MG63 (cell line): ENCODE measurements at regions not wholly inside any gene's neighbourhood (a gene's known extent, or its start where the extent isn't known, plus 50 kb on each side); places are given as distances from the start of the nearest gene placed in this dataset.
"Not testable (repeated sequence)": the region's sequence is repeated elsewhere in the genome, so short reads cannot be mapped to it uniquely, and the experiment has no call there.

Experiments used
- DNase-seq: peaks from one replicate; pipeline ENCODE4 v3.0.0-alpha.2; 2020
- H3K27me3 ChIP-seq: fragments of 250-450 bp; sonication (Bioruptor Pico); 2 replicates; pipeline ENCODE4 v1.5.1; 2020; ENCODE audit warnings: mild to moderate bottlenecking, moderate library complexity
- H3K36me3 ChIP-seq: fragments of 250-450 bp; sonication (Bioruptor Pico); 2 replicates; pipeline ENCODE4 v1.5.1; 2020; ENCODE audit warnings: mild to moderate bottlenecking, moderate library complexity
- H3K4me3 ChIP-seq: fragments of 250-450 bp; sonication (Bioruptor Pico); 2 replicates; pipeline ENCODE4 v1.5.1; 2020; ENCODE audit warnings: mild to moderate bottlenecking, moderate library complexity
- H3K9me3 ChIP-seq: fragments of 250-450 bp; sonication (Bioruptor Pico); 2 replicates; pipeline ENCODE4 v1.5.1; 2020; ENCODE audit warnings: mild to moderate bottlenecking, moderate library complexity

- Histone ChIP-seq H3K27me3 (no peaks in the 10 kb centered on the region), H3K9me3 (no peaks in the 10 kb centered on the region), H3K36me3 (no peaks in the 10 kb centered on the region), H3K4me3 (no peak overlapping the region)
- DNase-seq = no peak
These were observed 154.2 kb upstream of the PRDX4 start for GRCh38 chrX:23513121-23513520.

GRCh38 chrX:23514082-23514481, 153.2 kb upstream of the PRDX4 start:
- no peak for DNase-seq
- Histone ChIP-seq H3K9me3 (no peaks in the 10 kb centered on the region), H3K27me3 (no peaks in the 10 kb centered on the region), H3K36me3 (no peaks in the 10 kb centered on the region), H3K4me3 (no peak overlapping the region)

GRCh38 chrX:23515028-23515427, 152.3 kb upstream of the PRDX4 start:
- Histone ChIP-seq H3K36me3 (no peaks in the 10 kb centered on the region), H3K4me3 (no peak overlapping the region), H3K27me3 (no peaks in the 10 kb centered on the region), H3K9me3 (no peaks in the 10 kb centered on the region)
- DNase-seq = no peak

- H3K4me3 ChIP-seq, H3K9me3 ChIP-seq, H3K36me3 ChIP-seq, H3K27me3 ChIP-seq, DNase-seq: not testable (repeated sequence)
These were observed 144.2 kb upstream of the PRDX4 start for GRCh38 chrX:23523026-23523657.

GRCh38 chrX:23524467-23524866, 142.8 kb upstream of the PRDX4 start:
- Histone ChIP-seq H3K27me3 (no peaks in the 10 kb centered on the region), H3K9me3 (no peaks in the 10 kb centered on the region; the same call in 1 of the 2 replicates), H3K4me3 (no peak overlapping the region), H3K36me3 (no peaks in the 10 kb centered on the region)
- DNase-seq = no peak

- no peaks in the 10 kb centered on the region; the same call in 1 of the 2 replicates for H3K9me3 ChIP-seq
- no peaks in the 10 kb centered on the region for H3K36me3 ChIP-seq
- H3K4me3 ChIP-seq = no peak overlapping the region
- no peaks in the 10 kb centered on the region for H3K27me3 ChIP-seq
- DNase-seq = peak; percentile 67
These were observed 141.8 kb upstream of the PRDX4 start for GRCh38 chrX:23525531-23525930.

GRCh38 chrX:23540532-23540931, 126.8 kb upstream of the PRDX4 start:
- Histone ChIP-seq H3K27me3 (no peaks in the 10 kb centered on the region), H3K36me3 (no peaks in the 10 kb centered on the region), H3K4me3 (no peak overlapping the region), H3K9me3 (peaks cover 2% of the 10 kb centered on the region; the same call in 1 of the 2 replicates)
- no peak for DNase-seq

- no peaks in the 10 kb centered on the region for H3K36me3 ChIP-seq
- peaks cover 3% of the 10 kb centered on the region; the same call in 1 of the 2 replicates for H3K9me3 ChIP-seq
- H3K27me3 ChIP-seq = no peaks in the 10 kb centered on the region
- no peak overlapping the region for H3K4me3 ChIP-seq
- peak; percentile 62 for DNase-seq
These were observed 119.1 kb upstream of the PRDX4 start for GRCh38 chrX:23548164-23548563.

GRCh38 chrX:23552303-23552702, 115.0 kb upstream of the PRDX4 start:
- DNase-seq = no peak
- H3K4me3 ChIP-seq = no peak overlapping the region
- no peaks in the 10 kb centered on the region for H3K9me3 ChIP-seq
- no peaks in the 10 kb centered on the region for H3K27me3 ChIP-seq
- no peaks in the 10 kb centered on the region for H3K36me3 ChIP-seq

- no peak for DNase-seq
- Histone ChIP-seq H3K9me3 (no peaks in the 10 kb centered on the region), H3K4me3 (no peak overlapping the region), H3K36me3 (no peaks in the 10 kb centered on the region), H3K27me3 (no peaks in the 10 kb centered on the region)
These were observed 113.0 kb upstream of the PRDX4 start for GRCh38 chrX:23554304-23554703.

GRCh38 chrX:23557070-23557469, 110.2 kb upstream of the PRDX4 start:
- no peak for DNase-seq
- H3K36me3 ChIP-seq = no peaks in the 10 kb centered on the region
- no peak overlapping the region for H3K4me3 ChIP-seq
- H3K9me3 ChIP-seq = no peaks in the 10 kb centered on the region
- H3K27me3 ChIP-seq = no peaks in the 10 kb centered on the region

GRCh38 chrX:23559975-23560374, 107.3 kb upstream of the PRDX4 start:
- Histone ChIP-seq H3K4me3 (no peak overlapping the region), H3K9me3 (no peaks in the 10 kb centered on the region), H3K36me3 (no peaks in the 10 kb centered on the region), H3K27me3 (no peaks in the 10 kb centered on the region)
- DNase-seq = no peak

GRCh38 chrX:23570674-23571343, 96.5 kb upstream of the PRDX4 start:
- no peak for DNase-seq
- Histone ChIP-seq H3K36me3 (no peaks in the 10 kb centered on the region), H3K4me3 (no peak overlapping the region), H3K9me3 (no peaks in the 10 kb centered on the region), H3K27me3 (no peaks in the 10 kb centered on the region)

- no peaks in the 10 kb centered on the region for H3K36me3 ChIP-seq
- peak; percentile 17 for DNase-seq
- H3K9me3 ChIP-seq = no peaks in the 10 kb centered on the region
- H3K27me3 ChIP-seq = no peaks in the 10 kb centered on the region
- H3K4me3 ChIP-seq = no peak overlapping the region
These were observed 92.0 kb upstream of the PRDX4 start for GRCh38 chrX:23575281-23575680.

GRCh38 chrX:23578079-23578478, 89.2 kb upstream of the PRDX4 start:
- Histone ChIP-seq H3K36me3 (no peaks in the 10 kb centered on the region), H3K4me3 (no peak overlapping the region), H3K27me3 (no peaks in the 10 kb centered on the region), H3K9me3 (no peaks in the 10 kb centered on the region)
- DNase-seq = peak; percentile 62

GRCh38 chrX:23589496-23589895, 77.8 kb upstream of the PRDX4 start:
- no peaks in the 10 kb centered on the region for H3K9me3 ChIP-seq
- no peaks in the 10 kb centered on the region for H3K36me3 ChIP-seq
- DNase-seq = no peak
- H3K4me3 ChIP-seq = no peak overlapping the region
- no peaks in the 10 kb centered on the region for H3K27me3 ChIP-seq

GRCh38 chrX:23592741-23593140, 74.6 kb upstream of the PRDX4 start:
- Histone ChIP-seq H3K36me3 (no peaks in the 10 kb centered on the region), H3K9me3 (no peaks in the 10 kb centered on the region), H3K27me3 (no peaks in the 10 kb centered on the region), H3K4me3 (no peak overlapping the region)
- DNase-seq = no peak

GRCh38 chrX:23598575-23598974, 68.7 kb upstream of the PRDX4 start:
- H3K4me3 ChIP-seq = no peak overlapping the region
- no peaks in the 10 kb centered on the region for H3K9me3 ChIP-seq
- DNase-seq = no peak
- no peaks in the 10 kb centered on the region for H3K36me3 ChIP-seq
- no peaks in the 10 kb centered on the region for H3K27me3 ChIP-seq
